HCT116 (cell line): ENCODE measurements at regions not wholly inside any gene's neighbourhood (a gene's known extent, or its start where the extent isn't known, plus 50 kb on each side); places are given as distances from the start of the nearest gene placed in this dataset.

Experiments used
- ATAC-seq: fragments of 200-7000 bp; cut with Tn5 transposase; 2 replicates; pipeline ENCODE4 v1.9.1; 2020; ENCODE audit warnings: mild to moderate bottlenecking, moderate library complexity
- BruUV-seq: library from RNA; stranded (reverse); fragments of 400-500 nt; replicated peaks from 2 replicates; lab custom pipeline; 2021; lab: Mats Ljungman, UMichigan
- CTCF ChIA-PET: fragments of 300-600 bp; sonication (Branson Sonifier 250); formaldehyde crosslinking; loops from one replicate; lab custom pipeline; 2021; ENCODE audit warnings: antibody characterized with exemption; lab: Charles Lee
- POLR2A ChIA-PET: fragments of 300-600, 350-600 bp; sonication (Branson Sonifier 250); formaldehyde crosslinking; loops from one replicate; lab custom pipeline; 2021; ENCODE audit warnings: antibody characterized with exemption; lab: Charles Lee
- RAD21 ChIA-PET, 2 experiments: fragments of 300-600 bp; sonication (Branson Sonifier 250); formaldehyde crosslinking; loops; one replicate each; lab custom pipeline; 2023; ENCODE audit warnings: low total read pairs in 2 of 2; ENCODE audit not compliant: uncharacterized antibody in 2 of 2, unreplicated experiment in 2 of 2, low non-redundant PET in 1 of 2; lab: Charles Lee
- DNase-seq: peaks from one replicate; pipeline ENCODE4 v3.0.0-alpha.2; 2010; ENCODE audit warnings: low read depth, low spot score
- H2AFZ ChIP-seq: fragments of 200-600 bp; shearing (Covaris generic), sonication (generic); 2 replicates; pipeline ENCODE4 v1.6.1; 2017; ENCODE audit warnings: low read depth, mixed run types, mixed read lengths, antibody characterized with exemption, low read length; ENCODE audit not compliant: poor library complexity, severe bottlenecking
- H3K27ac ChIP-seq: 2 replicates; pipeline ENCODE4 v1.5.1; 2012; ENCODE audit warnings: low read depth, low read length
- H3K27me3 ChIP-seq: fragments of 200-600 bp; sonication (generic); 2 replicates; pipeline ENCODE4 v1.6.1; 2016; ENCODE audit warnings: mixed run types, low read length, mixed read lengths; ENCODE audit not compliant: insufficient read depth
- H3K36me3 ChIP-seq, 2 experiments: fragments of 200-500 bp in 1 of 2; fragments of 200-600 bp in 1 of 2; sonication (Bioruptor generic) in 1 of 2; sonication (generic) in 1 of 2; 2 replicates each; pipeline versions ENCODE4 v1.5.1 to v1.6.1; 2014 to 2016; ENCODE audit warnings: low read length in 2 of 2, inconsistent platforms in 1 of 2, mixed read lengths in 1 of 2, mixed run types in 1 of 2; ENCODE audit not compliant: insufficient read depth in 2 of 2, control insufficient read depth in 1 of 2
- H3K4me1 ChIP-seq, 2 experiments: fragments of 200-600 bp in 1 of 2; sonication (generic) in 1 of 2; 2 replicates each; pipeline versions ENCODE4 v1.5.1 to v1.6.1; 2012 to 2017; ENCODE audit warnings: low read length in 2 of 2, inconsistent platforms in 1 of 2, mild to moderate bottlenecking in 1 of 2, mixed read lengths in 1 of 2, mixed run types in 1 of 2, moderate library complexity in 1 of 2; ENCODE audit not compliant: insufficient read depth in 2 of 2, control insufficient read depth in 1 of 2
- H3K4me2 ChIP-seq: fragments of 200-600 bp; sonication (generic); 2 replicates; pipeline ENCODE4 v1.6.1; 2017; ENCODE audit warnings: mixed run types, low read length, mixed read lengths
- H3K4me3 ChIP-seq, 2 experiments: fragments of 200-600 bp in 1 of 2; sonication (generic) in 1 of 2; replicated peaks in 1 of 2; 2 replicates each; pipeline ENCODE4 v1.5.1; 2011 to 2016; ENCODE audit warnings: low read length in 2 of 2, control low read depth in 1 of 2, low read depth in 1 of 2, mild to moderate bottlenecking in 1 of 2, mixed read lengths in 1 of 2, mixed run types in 1 of 2
- H3K79me2 ChIP-seq: fragments of 200-600 bp; sonication (generic); 2 replicates; pipeline ENCODE4 v1.6.1; 2017; ENCODE audit warnings: mild to moderate bottlenecking, mixed run types, low read length, moderate library complexity, mixed read lengths; ENCODE audit not compliant: insufficient read depth
- H3K9ac ChIP-seq: fragments of 200-600 bp; sonication (generic); 2 replicates; pipeline ENCODE4 v1.6.1; 2016; ENCODE audit warnings: low read length, mixed read lengths
- H3K9me2 ChIP-seq: fragments of 200-600 bp; sonication (generic), shearing (Covaris generic); 2 replicates; pipeline ENCODE4 v1.6.1; 2017; ENCODE audit warnings: mixed run types, mild to moderate bottlenecking, moderate library complexity; ENCODE audit not compliant: insufficient read depth
- H3K9me3 ChIP-seq, 2 experiments: fragments of 200-500 bp in 1 of 2; fragments of 200-600 bp in 1 of 2; sonication (Bioruptor generic) in 1 of 2; sonication (generic) in 1 of 2; 2 replicates each; pipeline ENCODE4 v1.6.1; 2014 to 2017; ENCODE audit warnings: low read length in 2 of 2, mixed read lengths in 2 of 2, inconsistent platforms in 1 of 2, low read depth in 1 of 2, mild to moderate bottlenecking in 1 of 2, mixed run types in 1 of 2, moderate library complexity in 1 of 2; ENCODE audit not compliant: control insufficient read depth in 1 of 2, insufficient read depth in 1 of 2
- H4K20me1 ChIP-seq: fragments of 200-600 bp; sonication (generic), shearing (Covaris generic); 2 replicates; pipeline ENCODE4 v1.6.1; 2017; ENCODE audit warnings: mixed run types, mild to moderate bottlenecking, moderate library complexity; ENCODE audit not compliant: insufficient read depth
- ATF3 ChIP-seq: IDR thresholded peaks from 2 replicates; pipeline ENCODE4 v1.6.1; 2012
- CTCF ChIP-seq, 3 experiments: fragments of 200-600 bp in 1 of 3; sonication (generic) in 1 of 3; IDR thresholded peaks in 2 of 3; conservative IDR thresholded peaks in 1 of 3; 2 replicates each; pipeline ENCODE4 v1.5.1; 2012 to 2017; ENCODE audit warnings: low read depth in 2 of 3, low read length in 2 of 3, antibody characterized with exemption in 1 of 3, borderline replicate concordance in 1 of 3, control low read depth in 1 of 3, mild to moderate bottlenecking in 1 of 3, mixed read lengths in 1 of 3, mixed run types in 1 of 3, moderate library complexity in 1 of 3; ENCODE audit not compliant: insufficient read depth in 1 of 3
- ELF1 ChIP-seq: IDR thresholded peaks from 2 replicates; pipeline ENCODE4 v1.6.1; 2012; ENCODE audit warnings: low read depth, borderline replicate concordance
- EZH2 ChIP-seq: fragments of 200-600 bp; sonication (generic); IDR thresholded peaks from 2 replicates; pipeline ENCODE4 v1.6.1; 2017; ENCODE audit warnings: antibody characterized with exemption, mixed run types
- FOSL1 ChIP-seq: IDR thresholded peaks from 2 replicates; pipeline ENCODE4 v1.6.1; 2012; ENCODE audit warnings: low read depth
- POLR2AphosphoS5 ChIP-seq: IDR thresholded peaks from 2 replicates; pipeline ENCODE4 v1.6.1; 2011; ENCODE audit warnings: mild to moderate bottlenecking, low read depth, low read length, moderate library complexity
- RAD21 ChIP-seq: IDR thresholded peaks from 2 replicates; pipeline ENCODE4 v1.6.1; 2012; ENCODE audit warnings: low read depth, mild to moderate bottlenecking
- SIN3A ChIP-seq: IDR thresholded peaks from 2 replicates; pipeline ENCODE4 v1.6.1; 2012; ENCODE audit warnings: low read depth
- SP1 ChIP-seq: IDR thresholded peaks from 2 replicates; pipeline ENCODE4 v1.6.1; 2012; ENCODE audit warnings: low read depth
- TCF7L2 ChIP-seq: IDR thresholded peaks from 2 replicates; pipeline ENCODE4 v1.7.0; 2011; ENCODE audit warnings: borderline replicate concordance, inconsistent platforms; ENCODE audit not compliant: insufficient read depth, insufficient read length; ENCODE audit errors: extremely low read depth
- YY1 ChIP-seq: IDR thresholded peaks from 2 replicates; pipeline ENCODE4 v1.6.1; 2011; ENCODE audit warnings: low read length, low read depth, moderate library complexity, mild to moderate bottlenecking; ENCODE audit not compliant: insufficient replicate concordance; ENCODE audit errors: extremely low read depth
- ZBTB33 ChIP-seq: IDR thresholded peaks from 2 replicates; pipeline ENCODE4 v1.6.1; 2011; ENCODE audit warnings: mild to moderate bottlenecking, low read length, moderate library complexity; ENCODE audit not compliant: insufficient replicate concordance; ENCODE audit errors: extremely low read depth
- ZFX ChIP-seq: fragments of 450-650 bp; IDR thresholded peaks from 2 replicates; pipeline ENCODE4 v1.6.1; 2017
- intact Hi-C: fragments of 100-400 bp; cut with micrococcal nuclease; formaldehyde crosslinking; loops from 2 replicates; pipeline ENCODE4 v1.10.0; 2022

GRCh38 chr11:72494109-72494429, 59.7 kb upstream of the CLPB start:
- RAD21 ChIA-PET = no interaction called here
- ATAC-seq (no peak), DNase-seq (no peak)
- Histone ChIP-seq H3K9me2 (peaks cover 3% of the 10 kb centered on the region; the same call in 1 of the 2 replicates), H3K36me3 (no peaks in the 10 kb centered on the region), H2AFZ (no peak overlapping the region), H3K79me2 (no peaks in the 10 kb centered on the region), H3K27me3 (no peaks in the 10 kb centered on the region), H3K4me2 (no peak overlapping the region), H4K20me1 (no peaks in the 10 kb centered on the region), H3K4me3 (no peak overlapping the region), H3K9ac (no peak overlapping the region), H3K4me1 (no peaks in the 10 kb centered on the region), H3K27ac (no peak overlapping the region), H3K9me3 (no peaks in the 10 kb centered on the region)
- intact Hi-C loops = no loop called here
- no TSS peak for BruUV-seq
- POLR2A ChIA-PET = no interaction called here
- CTCF ChIA-PET = interaction anchor here (1.4 to 4.3 kb wide), 2 partner anchors 23 to 79 kb away, joined by 3 to 15 read pairs; no protein-coding TSS in a partner anchor
- TF ChIP-seq ZBTB33 = no peak
- TF ChIP-seq ZFX = no peak
- TF ChIP-seq TCF7L2 = no peak
- no peak for TF ChIP-seq ATF3
- TF ChIP-seq RAD21 = no peak
- no peak for TF ChIP-seq SIN3A

- no peaks in the 10 kb centered on the region for H3K36me3 ChIP-seq
- no peak for ATAC-seq
- CTCF ChIA-PET = interaction anchor here (1.0 to 4.3 kb wide), 3 partner anchors 23 to 80 kb away, joined by 3 to 15 read pairs (median 3); no protein-coding TSS in a partner anchor
- no peaks in the 10 kb centered on the region for H3K27me3 ChIP-seq
- POLR2A ChIA-PET = no interaction called here
- H3K9me2 ChIP-seq = peaks cover 3% of the 10 kb centered on the region; the same call in 1 of the 2 replicates
- no peaks in the 10 kb centered on the region for H3K9me3 ChIP-seq
- H3K4me1 ChIP-seq = no peaks in the 10 kb centered on the region
- RAD21 ChIA-PET = no interaction called here
- H3K4me2 ChIP-seq = no peak overlapping the region
- DNase-seq = no peak
- BruUV-seq = no TSS peak
- H3K4me3 ChIP-seq = no peak overlapping the region
- intact Hi-C loops = no loop called here
- H3K27ac ChIP-seq = no peak overlapping the region
- no peaks in the 10 kb centered on the region for H3K79me2 ChIP-seq
- no peak overlapping the region for H2AFZ ChIP-seq
- H4K20me1 ChIP-seq = no peaks in the 10 kb centered on the region
- H3K9ac ChIP-seq = no peak overlapping the region
- TF ChIP-seq FOSL1 (no peak), EZH2 (no peak), SP1 (no peak), YY1 (no peak), ELF1 (no peak), POLR2AphosphoS5 (no peak), CTCF (IDR thresholded peaks at IDR 0.05 in 2 of 3, conservative IDR thresholded peaks at IDR 0.05 in 1 of 3; ENCODE audit: borderline replicate concordance in 1 of 3, insufficient read depth in 1 of 3, low read depth in 2 of 3, low read length in 2 of 3) (no peak)
Measured at GRCh38 chr11:72493426-72494108, 59.2 kb upstream of the CLPB start.
